Embryonic facial prominence (tissue), 1 donor: ENCODE measurements at regions not wholly inside any gene's neighbourhood (a gene's known extent, or its start where the extent isn't known, plus 50 kb on each side); places are given as distances from the start of the nearest gene placed in this dataset.
"Not testable (repeated sequence)": the region's sequence is repeated elsewhere in the genome, so short reads cannot be mapped to it uniquely, and the experiment has no call there.

ENCODE experiments used
- DNase-seq: peaks from one replicate; pipeline ENCODE4 v3.0.0-alpha.2; 2016; ENCODE audit errors: extremely low spot score

- no peak for DNase-seq
Observed at GRCh38 chr15:38945551-38946298, 381.1 kb upstream of the RASGRP1 start.

GRCh38 chr15:38954090-38954489 lies 389.5 kb upstream of the RASGRP1 start:
- DNase-seq: no peak

GRCh38 chr15:38961456-38961855 lies 396.8 kb upstream of the RASGRP1 start:
- DNase-seq: no peak

GRCh38 chr15:38961931-38962330 lies 397.3 kb upstream of the RASGRP1 start:
- DNase-seq: no peak

- DNase-seq: no peak
Observed at GRCh38 chr15:38972831-38973230, 408.2 kb upstream of the RASGRP1 start.

- DNase-seq: no peak
Observed at GRCh38 chr15:38975282-38975990, 410.8 kb upstream of the RASGRP1 start.

- DNase-seq: no peak
Observed at GRCh38 chr15:38991126-38991525, 426.5 kb upstream of the RASGRP1 start.

GRCh38 chr15:38991701-38992100 lies 427.1 kb upstream of the RASGRP1 start:
- DNase-seq: no peak

GRCh38 chr15:38992506-38992905 lies 427.9 kb upstream of the RASGRP1 start:
- DNase-seq: no peak

- DNase-seq: no peak
Observed at GRCh38 chr15:38992930-38993329, 428.3 kb upstream of the RASGRP1 start.

GRCh38 chr15:38994310-38994709 lies 429.7 kb upstream of the RASGRP1 start:
- DNase-seq: no peak

- DNase-seq: no peak
Observed at GRCh38 chr15:38996111-38996631, 431.6 kb upstream of the RASGRP1 start.

- no peak for DNase-seq
Observed at GRCh38 chr15:38997841-38998240, 433.2 kb upstream of the RASGRP1 start.

GRCh38 chr15:39000008-39000734 lies 435.6 kb upstream of the RASGRP1 start:
- DNase-seq: no peak

- DNase-seq: no peak
Observed at GRCh38 chr15:39009740-39010139, 445.1 kb upstream of the RASGRP1 start.

- not testable (repeated sequence) for DNase-seq
Observed at GRCh38 chr15:39011066-39011465, 446.5 kb upstream of the RASGRP1 start.

- DNase-seq: no peak
Observed at GRCh38 chr15:39013262-39013661, 448.6 kb upstream of the RASGRP1 start.

GRCh38 chr15:39014682-39015081 lies 450.1 kb upstream of the RASGRP1 start:
- no peak for DNase-seq

GRCh38 chr15:39016706-39017105 lies 452.1 kb upstream of the RASGRP1 start:
- DNase-seq: no peak

- DNase-seq: no peak
Observed at GRCh38 chr15:39018966-39019365, 454.4 kb upstream of the RASGRP1 start.

- DNase-seq: no peak
Observed at GRCh38 chr15:39021341-39021740, 456.7 kb upstream of the RASGRP1 start.

- no peak for DNase-seq
Observed at GRCh38 chr15:39022532-39023305, 458.1 kb upstream of the RASGRP1 start.
